ENCODE measurements at regions not wholly inside any gene's neighbourhood (a gene's known extent, or its start where the extent isn't known, plus 50 kb on each side); places are given as distances from the start of the nearest gene placed in this dataset.

GRCh38 chrX:11965436-11965835 is 172.8 kb upstream of the FRMPD4 start:
- Histone ChIP-seq H2AFZ (ENCODE audit: low read depth, low read length) (no peak overlapping the region), H3K36me3 (ENCODE audit: insufficient read depth, low read length) (no peaks in the 10 kb centered on the region), H3K9me2 (ENCODE audit: insufficient read depth, low read length) (no peaks in the 10 kb centered on the region), H3K4me3 (ENCODE audit: low read length) (no peak overlapping the region), H3K9ac (ENCODE audit: low read length) (no peak overlapping the region), H3K9me3 (ENCODE audit: low read length) (no peaks in the 10 kb centered on the region), H3K27ac (ENCODE audit: low read length) (no peak overlapping the region), H3K4me2 (ENCODE audit: low read length) (no peak overlapping the region), H3K27me3 (ENCODE audit: insufficient read depth, low read depth, low read length) (no peaks in the 10 kb centered on the region), H3F3A (ENCODE audit: insufficient read depth, low read length, poor library complexity, severe bottlenecking) (no peaks in the 10 kb centered on the region), H3K79me2 (replicated peaks; ENCODE audit: insufficient read depth, low read length) (no peaks in the 10 kb centered on the region), H4K20me1 (ENCODE audit: insufficient read depth) (no peaks in the 10 kb centered on the region)
- TF ChIP-seq EP300 (conservative IDR thresholded peaks at IDR 0.05; ENCODE audit: poor library complexity, severe bottlenecking) (no peak), CTCF (IDR thresholded peaks at IDR 0.05; ENCODE audit: poor library complexity, severe bottlenecking) (no peak), SMC3 (conservative IDR thresholded peaks at IDR 0.05; ENCODE audit: poor library complexity) (no peak), POLR2AphosphoS5 (IDR thresholded peaks at IDR 0.05) (no peak), MXI1 (conservative IDR thresholded peaks at IDR 0.05; ENCODE audit: poor library complexity, severe bottlenecking) (no peak), TAF1 (IDR thresholded peaks at IDR 0.05; ENCODE audit: low read depth) (no peak), REST (IDR thresholded peaks at IDR 0.05; ENCODE audit: borderline replicate concordance) (no peak), RAD21 (conservative IDR thresholded peaks at IDR 0.05) (no peak), EZH2 (IDR thresholded peaks at IDR 0.05; ENCODE audit: borderline replicate concordance, insufficient read depth, low read length, poor library complexity, severe bottlenecking) (no peak)

- no peaks in the 10 kb centered on the region for H3K9me3 ChIP-seq (ENCODE audit: low read length)
- no peaks in the 10 kb centered on the region for H3K9me2 ChIP-seq (ENCODE audit: insufficient read depth, low read length)
- no peaks in the 10 kb centered on the region for H3K27me3 ChIP-seq (ENCODE audit: insufficient read depth, low read depth, low read length)
- no peaks in the 10 kb centered on the region for H4K20me1 ChIP-seq (ENCODE audit: insufficient read depth)
- no peak overlapping the region for H3K27ac ChIP-seq (ENCODE audit: low read length)
- H3K4me3 ChIP-seq (ENCODE audit: low read length), result no peak overlapping the region
- no peaks in the 10 kb centered on the region for H3F3A ChIP-seq (ENCODE audit: insufficient read depth, low read length, poor library complexity, severe bottlenecking)
- no peaks in the 10 kb centered on the region for H3K36me3 ChIP-seq (ENCODE audit: insufficient read depth, low read length)
- TF ChIP-seq EZH2 (IDR thresholded peaks at IDR 0.05; ENCODE audit: borderline replicate concordance, insufficient read depth, low read length, poor library complexity, severe bottlenecking) (no peak), REST (IDR thresholded peaks at IDR 0.05; ENCODE audit: borderline replicate concordance) (no peak), MXI1 (conservative IDR thresholded peaks at IDR 0.05; ENCODE audit: poor library complexity, severe bottlenecking) (no peak), CTCF (IDR thresholded peaks at IDR 0.05; ENCODE audit: poor library complexity, severe bottlenecking) (no peak), RAD21 (conservative IDR thresholded peaks at IDR 0.05) (no peak), SMC3 (conservative IDR thresholded peaks at IDR 0.05; ENCODE audit: poor library complexity) (no peak), TAF1 (IDR thresholded peaks at IDR 0.05; ENCODE audit: low read depth) (no peak), POLR2AphosphoS5 (IDR thresholded peaks at IDR 0.05) (no peak), EP300 (conservative IDR thresholded peaks at IDR 0.05; ENCODE audit: poor library complexity, severe bottlenecking) (no peak)
- no peak overlapping the region for H3K4me2 ChIP-seq (ENCODE audit: low read length)
- H2AFZ ChIP-seq (ENCODE audit: low read depth, low read length), result no peak overlapping the region
- H3K79me2 ChIP-seq (replicated peaks; ENCODE audit: insufficient read depth, low read length), result no peaks in the 10 kb centered on the region
- no peak overlapping the region for H3K9ac ChIP-seq (ENCODE audit: low read length)
Observed at GRCh38 chrX:11967986-11968869, 170.0 kb upstream of the FRMPD4 start.

Data from neural cell (in vitro differentiated cells).